BE2C (cell line): ENCODE measurements at regions not wholly inside any gene's neighbourhood (a gene's known extent, or its start where the extent isn't known, plus 50 kb on each side); places are given as distances from the start of the nearest gene placed in this dataset.

Experiments
- DNase-seq: peaks from one replicate; pipeline ENCODE4 v3.0.0-alpha.2; 2020
- H3K27me3 ChIP-seq: fragments of 250-450 bp; sonication (Bioruptor Pico); 2 replicates; pipeline ENCODE4 v1.5.1; 2020; ENCODE audit warnings: mild to moderate bottlenecking
- H3K36me3 ChIP-seq: fragments of 250-450 bp; sonication (Bioruptor Pico); 2 replicates; pipeline ENCODE4 v1.5.1; 2020; ENCODE audit warnings: mild to moderate bottlenecking
- H3K4me1 ChIP-seq: fragments of 250-450 bp; sonication (Bioruptor Pico); 2 replicates; pipeline ENCODE4 v1.5.1; 2020
- H3K4me3 ChIP-seq: 2 replicates; pipeline ENCODE4 v1.5.1; 2011; ENCODE audit warnings: low read depth, low read length
- H3K9me3 ChIP-seq: fragments of 250-450 bp; sonication (Bioruptor Pico); 2 replicates; pipeline ENCODE4 v1.5.1; 2020
- TF ChIP-seq, protein P1 (sequence below): IDR thresholded peaks from 2 replicates; pipeline ENCODE4 v1.5.1; 2012; ENCODE audit warnings: mild to moderate bottlenecking, low read depth, low read length

GRCh38 chr10:32174349-32174893 is 118.2 kb upstream of the KIF5B start:
- Histone ChIP-seq H3K4me1 (no peaks in the 10 kb centered on the region), H3K27me3 (no peaks in the 10 kb centered on the region)
- TF ChIP-seq, protein P1, sequence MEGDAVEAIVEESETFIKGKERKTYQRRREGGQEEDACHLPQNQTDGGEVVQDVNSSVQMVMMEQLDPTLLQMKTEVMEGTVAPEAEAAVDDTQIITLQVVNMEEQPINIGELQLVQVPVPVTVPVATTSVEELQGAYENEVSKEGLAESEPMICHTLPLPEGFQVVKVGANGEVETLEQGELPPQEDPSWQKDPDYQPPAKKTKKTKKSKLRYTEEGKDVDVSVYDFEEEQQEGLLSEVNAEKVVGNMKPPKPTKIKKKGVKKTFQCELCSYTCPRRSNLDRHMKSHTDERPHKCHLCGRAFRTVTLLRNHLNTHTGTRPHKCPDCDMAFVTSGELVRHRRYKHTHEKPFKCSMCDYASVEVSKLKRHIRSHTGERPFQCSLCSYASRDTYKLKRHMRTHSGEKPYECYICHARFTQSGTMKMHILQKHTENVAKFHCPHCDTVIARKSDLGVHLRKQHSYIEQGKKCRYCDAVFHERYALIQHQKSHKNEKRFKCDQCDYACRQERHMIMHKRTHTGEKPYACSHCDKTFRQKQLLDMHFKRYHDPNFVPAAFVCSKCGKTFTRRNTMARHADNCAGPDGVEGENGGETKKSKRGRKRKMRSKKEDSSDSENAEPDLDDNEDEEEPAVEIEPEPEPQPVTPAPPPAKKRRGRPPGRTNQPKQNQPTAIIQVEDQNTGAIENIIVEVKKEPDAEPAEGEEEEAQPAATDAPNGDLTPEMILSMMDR, result no peak

GRCh38 chr10:32171204-32171603 is 115.0 kb upstream of the KIF5B start:
- no peak for DNase-seq
- no peaks in the 10 kb centered on the region for H3K36me3 ChIP-seq
- no peaks in the 10 kb centered on the region for H3K4me1 ChIP-seq
- TF ChIP-seq, protein P1, result no peak
- no peaks in the 10 kb centered on the region for H3K9me3 ChIP-seq
- H3K27me3 ChIP-seq, result no peaks in the 10 kb centered on the region
- no peak overlapping the region for H3K4me3 ChIP-seq

More at GRCh38 chr10:32174349-32174893, 118.2 kb upstream of the KIF5B start:
- Histone ChIP-seq H3K36me3 (no peaks in the 10 kb centered on the region), H3K9me3 (no peaks in the 10 kb centered on the region), H3K4me3 (no peak overlapping the region)
- no peak for DNase-seq

GRCh38 chr10:32169556-32169955 is 113.3 kb upstream of the KIF5B start:
- Histone ChIP-seq H3K9me3 (no peaks in the 10 kb centered on the region), H3K4me3 (no peak overlapping the region), H3K36me3 (no peaks in the 10 kb centered on the region), H3K27me3 (no peaks in the 10 kb centered on the region), H3K4me1 (no peaks in the 10 kb centered on the region)
- TF ChIP-seq, protein P1, result no peak
- no peak for DNase-seq

GRCh38 chr10:32167450-32167849 is 111.2 kb upstream of the KIF5B start:
- Histone ChIP-seq H3K27me3 (no peaks in the 10 kb centered on the region), H3K4me1 (no peaks in the 10 kb centered on the region), H3K4me3 (no peak overlapping the region), H3K36me3 (no peaks in the 10 kb centered on the region), H3K9me3 (no peaks in the 10 kb centered on the region)
- TF ChIP-seq, protein P1, result no peak
- DNase-seq, result no peak

- no peak overlapping the region for H3K4me3 ChIP-seq
- H3K9me3 ChIP-seq, result no peaks in the 10 kb centered on the region
- no peaks in the 10 kb centered on the region for H3K27me3 ChIP-seq
- no peak for DNase-seq
- H3K4me1 ChIP-seq, result no peaks in the 10 kb centered on the region
- no peaks in the 10 kb centered on the region for H3K36me3 ChIP-seq
- TF ChIP-seq, protein P1, result no peak
Observed at GRCh38 chr10:32166365-32166764, 110.1 kb upstream of the KIF5B start.

- Histone ChIP-seq H3K27me3 (no peaks in the 10 kb centered on the region), H3K4me1 (no peaks in the 10 kb centered on the region), H3K9me3 (no peaks in the 10 kb centered on the region), H3K36me3 (no peaks in the 10 kb centered on the region), H3K4me3 (no peak overlapping the region)
- no peak for DNase-seq
- TF ChIP-seq, protein P1, result no peak
Observed at GRCh38 chr10:32163762-32164148, 107.5 kb upstream of the KIF5B start.
